GM10266 (cell line): ENCODE measurements at regions not wholly inside any gene's neighbourhood (a gene's known extent, or its start where the extent isn't known, plus 50 kb on each side); places are given as distances from the start of the nearest gene placed in this dataset.
A peak's percentile ranks its signal among the peaks of the same experiment; 100 is the strongest.

ENCODE experiments used
- DNase-seq: peaks from one replicate; pipeline ENCODE4 v3.0.0; 2012; ENCODE audit errors: extremely low spot score
- CTCF ChIP-seq: IDR thresholded peaks from 2 replicates; pipeline ENCODE4 v1.5.1; 2012; ENCODE audit warnings: mild to moderate bottlenecking, low read depth; ENCODE audit not compliant: control insufficient read depth, insufficient read depth; ENCODE audit errors: missing control alignments

DNA sequence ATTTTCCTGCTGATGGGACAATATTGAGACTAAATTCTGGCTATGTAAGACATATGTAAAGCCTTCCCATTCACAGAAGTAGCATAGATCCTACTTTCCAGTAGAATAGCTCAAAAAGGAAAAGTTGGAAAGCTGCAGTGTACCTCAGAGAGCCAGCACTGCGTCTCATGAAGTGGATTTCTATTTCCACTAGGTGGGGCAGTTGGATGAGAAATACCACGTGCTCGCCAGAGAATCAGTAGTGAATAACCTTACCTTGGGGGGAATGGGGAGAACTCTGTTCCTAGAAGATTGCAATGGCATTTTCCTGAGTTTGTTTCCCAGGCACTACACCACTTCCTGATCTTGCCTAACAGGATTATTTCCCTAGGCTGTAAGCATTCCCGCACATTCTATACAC is 907.1 kb downstream of the FSTL5 start:
- DNase-seq: no peak
- peak; percentile 49 for TF ChIP-seq CTCF

GRCh38 chr4:161256172-161256571 is 907.6 kb downstream of the FSTL5 start:
- no peak for DNase-seq

GRCh38 chr4:161254375-161254774 is 909.4 kb downstream of the FSTL5 start:
- no peak for TF ChIP-seq CTCF
- DNase-seq: no peak

More at GRCh38 chr4:161256172-161256571, 907.6 kb downstream of the FSTL5 start:
- no peak for TF ChIP-seq CTCF

GRCh38 chr4:161252520-161253141 is 911.2 kb downstream of the FSTL5 start:
- peak; percentile 84 for TF ChIP-seq CTCF
- DNase-seq: peak; percentile 20

- no peak for DNase-seq
- no peak for TF ChIP-seq CTCF
Measured at GRCh38 chr4:161249779-161250440, 913.9 kb downstream of the FSTL5 start.

GRCh38 chr4:161248880-161249279 is 914.9 kb downstream of the FSTL5 start:
- no peak for DNase-seq
- TF ChIP-seq CTCF: no peak

DNA sequence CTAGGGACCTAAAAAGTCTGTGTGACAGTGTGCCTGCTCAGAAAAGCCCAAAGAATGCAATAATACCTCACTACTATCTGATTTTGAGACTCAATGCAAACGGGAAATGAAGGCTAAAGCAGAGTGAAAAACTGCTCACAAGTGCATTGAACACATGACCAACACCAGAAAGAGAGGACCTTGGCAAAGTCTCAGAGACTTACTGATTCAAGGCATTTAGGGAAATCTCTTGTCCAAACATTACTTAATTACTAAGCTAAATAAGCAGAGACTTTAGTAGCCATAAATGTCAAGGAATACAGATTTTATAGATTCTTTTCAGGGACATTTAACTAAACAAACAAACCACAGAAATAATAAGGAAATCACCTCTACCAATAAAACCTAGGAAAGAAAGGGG is 916.0 kb downstream of the FSTL5 start:
- no peak for DNase-seq
- TF ChIP-seq CTCF: no peak
